ENCODE measurements at regions not wholly inside any gene's neighbourhood (a gene's known extent, or its start where the extent isn't known, plus 50 kb on each side); places are given as distances from the start of the nearest gene placed in this dataset.

DNA sequence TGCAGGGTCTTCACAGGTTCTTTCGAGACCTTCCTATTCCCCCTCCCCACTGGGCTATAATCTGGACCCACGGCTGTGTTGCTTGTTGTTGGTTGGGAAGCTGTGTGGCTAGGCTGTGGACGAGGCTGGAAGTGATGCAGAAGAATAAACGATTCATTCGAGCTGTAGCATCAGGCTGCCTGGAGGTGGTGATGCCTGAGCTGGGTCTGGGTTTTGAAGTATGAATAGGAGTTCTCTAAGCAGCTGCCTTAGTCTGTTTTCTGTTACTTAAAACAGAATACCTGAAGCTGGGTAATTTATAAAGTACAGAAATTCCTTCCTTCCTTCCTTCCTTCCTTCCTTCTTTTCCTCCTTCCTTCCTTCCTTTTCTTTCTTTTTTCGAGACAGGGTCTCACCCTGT lies 126.5 kb upstream of the ZEB1 start:
- no peaks in the 10 kb centered on the region for H3F3A ChIP-seq (replicated peaks; ENCODE audit: low read depth)
- Mint-ChIP-seq H3K36me3 (ENCODE audit: low read depth) (no peaks in the 10 kb centered on the region), H3K27me3 (ENCODE audit: insufficient read depth, low read depth, poor library complexity) (peaks cover 6% of the 10 kb centered on the region), H3K4me1 (no peaks in the 10 kb centered on the region), H3K9me3 (peaks cover 3% of the 10 kb centered on the region; the same call in 2 of the 3 replicates), H3K27ac (no peak overlapping the region), H3K4me3 (no peak overlapping the region)
- no peaks in the 10 kb centered on the region for H3K4me1 ChIP-seq (ENCODE audit: insufficient read depth)
- no peak overlapping the region for H3K4me2 ChIP-seq
- ATAC-seq (no peak), DNase-seq (ENCODE audit: low spot score) (no peak)
- no peaks in the 10 kb centered on the region for H3K27me3 ChIP-seq (ENCODE audit: insufficient read depth)
- no peak overlapping the region for H3K4me3 ChIP-seq
- H3K79me2 ChIP-seq (replicated peaks; ENCODE audit: insufficient read depth), result no peaks in the 10 kb centered on the region
- no peaks in the 10 kb centered on the region for H4K20me1 ChIP-seq (replicated peaks; ENCODE audit: insufficient read depth)
- H3K9me2 ChIP-seq (ENCODE audit: insufficient read depth), result no peaks in the 10 kb centered on the region
- no peak overlapping the region for H2AFZ ChIP-seq
- TF ChIP-seq JUNB (IDR thresholded peaks at IDR 0.05; ENCODE audit: unreplicated experiment) (no peak), POLR2AphosphoS5 (IDR thresholded peaks at IDR 0.05; ENCODE audit: low read depth) (no peak), NANOG (IDR thresholded peaks at IDR 0.05; ENCODE audit: borderline replicate concordance) (no peak), CREB1 (CRISPR knock-in tag; IDR thresholded peaks at IDR 0.05; ENCODE audit: low read depth) (no peak), ZNF114 (CRISPR knock-in tag; IDR thresholded peaks at IDR 0.05) (no peak), EZH2phosphoT487 (IDR thresholded peaks at IDR 0.05; ENCODE audit: unreplicated experiment) (no peak), EZH2 (IDR thresholded peaks at IDR 0.05; ENCODE audit: low read depth, unreplicated experiment) (no peak), ZNF331 (CRISPR knock-in tag; IDR thresholded peaks at IDR 0.05; ENCODE audit: low read depth) (no peak), STAT1 (IDR thresholded peaks at IDR 0.05; ENCODE audit: unreplicated experiment) (no peak)
- TF ChIP-seq, protein P1, sequence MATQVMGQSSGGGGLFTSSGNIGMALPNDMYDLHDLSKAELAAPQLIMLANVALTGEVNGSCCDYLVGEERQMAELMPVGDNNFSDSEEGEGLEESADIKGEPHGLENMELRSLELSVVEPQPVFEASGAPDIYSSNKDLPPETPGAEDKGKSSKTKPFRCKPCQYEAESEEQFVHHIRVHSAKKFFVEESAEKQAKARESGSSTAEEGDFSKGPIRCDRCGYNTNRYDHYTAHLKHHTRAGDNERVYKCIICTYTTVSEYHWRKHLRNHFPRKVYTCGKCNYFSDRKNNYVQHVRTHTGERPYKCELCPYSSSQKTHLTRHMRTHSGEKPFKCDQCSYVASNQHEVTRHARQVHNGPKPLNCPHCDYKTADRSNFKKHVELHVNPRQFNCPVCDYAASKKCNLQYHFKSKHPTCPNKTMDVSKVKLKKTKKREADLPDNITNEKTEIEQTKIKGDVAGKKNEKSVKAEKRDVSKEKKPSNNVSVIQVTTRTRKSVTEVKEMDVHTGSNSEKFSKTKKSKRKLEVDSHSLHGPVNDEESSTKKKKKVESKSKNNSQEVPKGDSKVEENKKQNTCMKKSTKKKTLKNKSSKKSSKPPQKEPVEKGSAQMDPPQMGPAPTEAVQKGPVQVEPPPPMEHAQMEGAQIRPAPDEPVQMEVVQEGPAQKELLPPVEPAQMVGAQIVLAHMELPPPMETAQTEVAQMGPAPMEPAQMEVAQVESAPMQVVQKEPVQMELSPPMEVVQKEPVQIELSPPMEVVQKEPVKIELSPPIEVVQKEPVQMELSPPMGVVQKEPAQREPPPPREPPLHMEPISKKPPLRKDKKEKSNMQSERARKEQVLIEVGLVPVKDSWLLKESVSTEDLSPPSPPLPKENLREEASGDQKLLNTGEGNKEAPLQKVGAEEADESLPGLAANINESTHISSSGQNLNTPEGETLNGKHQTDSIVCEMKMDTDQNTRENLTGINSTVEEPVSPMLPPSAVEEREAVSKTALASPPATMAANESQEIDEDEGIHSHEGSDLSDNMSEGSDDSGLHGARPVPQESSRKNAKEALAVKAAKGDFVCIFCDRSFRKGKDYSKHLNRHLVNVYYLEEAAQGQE (IDR thresholded peaks at IDR 0.05; ENCODE audit: unreplicated experiment), result no peak
- TF ChIP-seq, protein P2, sequence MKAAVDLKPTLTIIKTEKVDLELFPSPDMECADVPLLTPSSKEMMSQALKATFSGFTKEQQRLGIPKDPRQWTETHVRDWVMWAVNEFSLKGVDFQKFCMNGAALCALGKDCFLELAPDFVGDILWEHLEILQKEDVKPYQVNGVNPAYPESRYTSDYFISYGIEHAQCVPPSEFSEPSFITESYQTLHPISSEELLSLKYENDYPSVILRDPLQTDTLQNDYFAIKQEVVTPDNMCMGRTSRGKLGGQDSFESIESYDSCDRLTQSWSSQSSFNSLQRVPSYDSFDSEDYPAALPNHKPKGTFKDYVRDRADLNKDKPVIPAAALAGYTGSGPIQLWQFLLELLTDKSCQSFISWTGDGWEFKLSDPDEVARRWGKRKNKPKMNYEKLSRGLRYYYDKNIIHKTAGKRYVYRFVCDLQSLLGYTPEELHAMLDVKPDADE (IDR thresholded peaks at IDR 0.05), result no peak
- TF ChIP-seq, protein P3, sequence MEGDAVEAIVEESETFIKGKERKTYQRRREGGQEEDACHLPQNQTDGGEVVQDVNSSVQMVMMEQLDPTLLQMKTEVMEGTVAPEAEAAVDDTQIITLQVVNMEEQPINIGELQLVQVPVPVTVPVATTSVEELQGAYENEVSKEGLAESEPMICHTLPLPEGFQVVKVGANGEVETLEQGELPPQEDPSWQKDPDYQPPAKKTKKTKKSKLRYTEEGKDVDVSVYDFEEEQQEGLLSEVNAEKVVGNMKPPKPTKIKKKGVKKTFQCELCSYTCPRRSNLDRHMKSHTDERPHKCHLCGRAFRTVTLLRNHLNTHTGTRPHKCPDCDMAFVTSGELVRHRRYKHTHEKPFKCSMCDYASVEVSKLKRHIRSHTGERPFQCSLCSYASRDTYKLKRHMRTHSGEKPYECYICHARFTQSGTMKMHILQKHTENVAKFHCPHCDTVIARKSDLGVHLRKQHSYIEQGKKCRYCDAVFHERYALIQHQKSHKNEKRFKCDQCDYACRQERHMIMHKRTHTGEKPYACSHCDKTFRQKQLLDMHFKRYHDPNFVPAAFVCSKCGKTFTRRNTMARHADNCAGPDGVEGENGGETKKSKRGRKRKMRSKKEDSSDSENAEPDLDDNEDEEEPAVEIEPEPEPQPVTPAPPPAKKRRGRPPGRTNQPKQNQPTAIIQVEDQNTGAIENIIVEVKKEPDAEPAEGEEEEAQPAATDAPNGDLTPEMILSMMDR (conservative IDR thresholded peaks at IDR 0.05; ENCODE audit: low read depth in 2 of 2), result no peak
- TF ChIP-seq, protein P4, sequence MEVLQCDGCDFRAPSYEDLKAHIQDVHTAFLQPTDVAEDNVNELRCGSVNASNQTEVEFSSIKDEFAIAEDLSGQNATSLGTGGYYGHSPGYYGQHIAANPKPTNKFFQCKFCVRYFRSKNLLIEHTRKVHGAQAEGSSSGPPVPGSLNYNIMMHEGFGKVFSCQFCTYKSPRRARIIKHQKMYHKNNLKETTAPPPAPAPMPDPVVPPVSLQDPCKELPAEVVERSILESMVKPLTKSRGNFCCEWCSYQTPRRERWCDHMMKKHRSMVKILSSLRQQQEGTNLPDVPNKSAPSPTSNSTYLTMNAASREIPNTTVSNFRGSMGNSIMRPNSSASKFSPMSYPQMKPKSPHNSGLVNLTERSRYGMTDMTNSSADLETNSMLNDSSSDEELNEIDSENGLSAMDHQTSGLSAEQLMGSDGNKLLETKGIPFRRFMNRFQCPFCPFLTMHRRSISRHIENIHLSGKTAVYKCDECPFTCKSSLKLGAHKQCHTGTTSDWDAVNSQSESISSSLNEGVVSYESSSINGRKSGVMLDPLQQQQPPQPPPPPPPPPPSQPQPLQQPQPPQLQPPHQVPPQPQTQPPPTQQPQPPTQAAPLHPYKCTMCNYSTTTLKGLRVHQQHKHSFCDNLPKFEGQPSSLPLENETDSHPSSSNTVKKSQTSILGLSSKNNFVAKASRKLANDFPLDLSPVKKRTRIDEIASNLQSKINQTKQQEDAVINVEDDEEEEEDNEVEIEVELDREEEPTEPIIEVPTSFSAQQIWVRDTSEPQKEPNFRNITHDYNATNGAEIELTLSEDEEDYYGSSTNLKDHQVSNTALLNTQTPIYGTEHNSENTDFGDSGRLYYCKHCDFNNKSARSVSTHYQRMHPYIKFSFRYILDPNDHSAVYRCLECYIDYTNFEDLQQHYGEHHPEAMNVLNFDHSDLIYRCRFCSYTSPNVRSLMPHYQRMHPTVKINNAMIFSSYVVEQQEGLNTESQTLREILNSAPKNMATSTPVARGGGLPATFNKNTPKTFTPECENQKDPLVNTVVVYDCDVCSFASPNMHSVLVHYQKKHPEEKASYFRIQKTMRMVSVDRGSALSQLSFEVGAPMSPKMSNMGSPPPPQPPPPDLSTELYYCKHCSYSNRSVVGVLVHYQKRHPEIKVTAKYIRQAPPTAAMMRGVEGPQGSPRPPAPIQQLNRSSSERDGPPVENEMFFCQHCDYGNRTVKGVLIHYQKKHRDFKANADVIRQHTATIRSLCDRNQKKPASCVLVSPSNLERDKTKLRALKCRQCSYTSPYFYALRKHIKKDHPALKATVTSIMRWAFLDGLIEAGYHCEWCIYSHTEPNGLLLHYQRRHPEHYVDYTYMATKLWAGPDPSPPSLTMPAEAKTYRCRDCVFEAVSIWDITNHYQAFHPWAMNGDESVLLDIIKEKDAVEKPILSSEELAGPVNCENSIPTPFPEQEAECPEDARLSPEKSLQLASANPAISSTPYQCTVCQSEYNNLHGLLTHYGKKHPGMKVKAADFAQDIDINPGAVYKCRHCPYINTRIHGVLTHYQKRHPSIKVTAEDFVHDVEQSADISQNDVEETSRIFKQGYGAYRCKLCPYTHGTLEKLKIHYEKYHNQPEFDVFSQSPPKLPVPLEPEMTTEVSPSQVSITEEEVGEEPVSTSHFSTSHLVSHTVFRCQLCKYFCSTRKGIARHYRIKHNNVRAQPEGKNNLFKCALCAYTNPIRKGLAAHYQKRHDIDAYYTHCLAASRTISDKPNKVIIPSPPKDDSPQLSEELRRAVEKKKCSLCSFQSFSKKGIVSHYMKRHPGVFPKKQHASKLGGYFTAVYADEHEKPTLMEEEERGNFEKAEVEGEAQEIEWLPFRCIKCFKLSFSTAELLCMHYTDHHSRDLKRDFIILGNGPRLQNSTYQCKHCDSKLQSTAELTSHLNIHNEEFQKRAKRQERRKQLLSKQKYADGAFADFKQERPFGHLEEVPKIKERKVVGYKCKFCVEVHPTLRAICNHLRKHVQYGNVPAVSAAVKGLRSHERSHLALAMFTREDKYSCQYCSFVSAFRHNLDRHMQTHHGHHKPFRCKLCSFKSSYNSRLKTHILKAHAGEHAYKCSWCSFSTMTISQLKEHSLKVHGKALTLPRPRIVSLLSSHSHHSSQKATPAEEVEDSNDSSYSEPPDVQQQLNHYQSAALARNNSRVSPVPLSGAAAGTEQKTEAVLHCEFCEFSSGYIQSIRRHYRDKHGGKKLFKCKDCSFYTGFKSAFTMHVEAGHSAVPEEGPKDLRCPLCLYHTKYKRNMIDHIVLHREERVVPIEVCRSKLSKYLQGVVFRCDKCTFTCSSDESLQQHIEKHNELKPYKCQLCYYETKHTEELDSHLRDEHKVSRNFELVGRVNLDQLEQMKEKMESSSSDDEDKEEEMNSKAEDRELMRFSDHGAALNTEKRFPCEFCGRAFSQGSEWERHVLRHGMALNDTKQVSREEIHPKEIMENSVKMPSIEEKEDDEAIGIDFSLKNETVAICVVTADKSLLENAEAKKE (CRISPR knock-in tag; IDR thresholded peaks at IDR 0.05), result no peak
- no peaks in the 10 kb centered on the region for H3K36me3 ChIP-seq (ENCODE audit: insufficient read depth)
- H3K27ac ChIP-seq (ENCODE audit: low read depth), result no peak overlapping the region
